Breast epithelium (tissue), 3 donors: ENCODE measurements at regions not wholly inside any gene's neighbourhood (a gene's known extent, or its start where the extent isn't known, plus 50 kb on each side); places are given as distances from the start of the nearest gene placed in this dataset.

Source experiments
- CTCF ChIP-seq, 3 donors: fragments of 450-650 bp; IDR thresholded peaks; one replicate each; pipeline ENCODE4 v1.5.1; 2016 to 2017; ENCODE audit warnings: antibody characterized with exemption in 3 of 3, mild to moderate bottlenecking in 3 of 3, moderate library complexity in 3 of 3
- POLR2A ChIP-seq: fragments of 450-650 bp; IDR thresholded peaks from one replicate; pipeline ENCODE4 v1.6.1; 2016; ENCODE audit warnings: antibody characterized with exemption, mild to moderate bottlenecking, moderate library complexity
- POLR2AphosphoS5 ChIP-seq, 3 donors: sonication (generic); formaldehyde crosslinking; IDR thresholded peaks; one replicate each; pipeline ENCODE4 v1.6.1; 2017; ENCODE audit warnings: antibody characterized with exemption in 3 of 3

GRCh38 chr1:203565981-203566380 is 60.7 kb upstream of the ATP2B4 start:
- no peak for TF ChIP-seq CTCF (IDR thresholded peaks at IDR 0.05)
- no peak for TF ChIP-seq POLR2A
- TF ChIP-seq POLR2AphosphoS5 (IDR thresholded peaks at IDR 0.05) = no peak
